Activated CD4-positive, alpha-beta T cell treated with anti-CD3 and anti-CD28 coated beads for 36 hours (primary cell): ENCODE measurements at regions not wholly inside any gene's neighbourhood (a gene's known extent, or its start where the extent isn't known, plus 50 kb on each side); places are given as distances from the start of the nearest gene placed in this dataset.
"Not testable (repeated sequence)": the region's sequence is repeated elsewhere in the genome, so short reads cannot be mapped to it uniquely, and the experiment has no call there.

Experiments
- ATAC-seq: fragments of 200-7000 bp; cut with Tn5 transposase; one replicate; pipeline ENCODE4 v1.10.0; 2021; ENCODE audit warnings: mild to moderate bottlenecking, moderate library complexity
- CTCF ChIA-PET: fragments of 350-600 bp; sonication (Branson Sonifier 250); formaldehyde crosslinking; loops from one replicate; lab custom pipeline; 2021; ENCODE audit warnings: antibody characterized with exemption; lab: Charles Lee
- POLR2A ChIA-PET: fragments of 350-600 bp; sonication (Branson Sonifier 250); formaldehyde crosslinking; loops from one replicate; lab custom pipeline; 2021; ENCODE audit warnings: antibody characterized with exemption, inconsistent platforms; lab: Charles Lee
- DNase-seq: peaks from one replicate; pipeline ENCODE4 v3.0.0-alpha.2; 2020
- H3K27ac Mint-ChIP-seq: one replicate; pipeline ENCODE4 v1.8.0; 2021; ENCODE audit warnings: mixed read lengths
- H3K27me3 Mint-ChIP-seq: one replicate; pipeline ENCODE4 v1.8.0; 2021; ENCODE audit warnings: mixed read lengths
- H3K36me3 Mint-ChIP-seq: one replicate; pipeline ENCODE4 v1.8.0; 2021; ENCODE audit warnings: low read depth, mixed read lengths
- H3K4me1 Mint-ChIP-seq: one replicate; pipeline ENCODE4 v1.8.0; 2021; ENCODE audit warnings: mixed read lengths
- H3K4me3 Mint-ChIP-seq: one replicate; pipeline ENCODE4 v1.8.0; 2021; ENCODE audit warnings: mild to moderate bottlenecking, moderate library complexity, mixed read lengths
- H3K9me3 Mint-ChIP-seq: one replicate; pipeline ENCODE4 v1.8.0; 2021; ENCODE audit warnings: low read depth, mixed read lengths
- intact Hi-C, 2 experiments: fragments of 100-400 bp; cut with DNase I in 1 of 2; cut with micrococcal nuclease in 1 of 2; formaldehyde crosslinking; loops; one replicate each; pipeline versions ENCODE4 v1.14.2 to v1.15.1; 2022 to 2024; cut with DNase I, micrococcal nuclease

DNA sequence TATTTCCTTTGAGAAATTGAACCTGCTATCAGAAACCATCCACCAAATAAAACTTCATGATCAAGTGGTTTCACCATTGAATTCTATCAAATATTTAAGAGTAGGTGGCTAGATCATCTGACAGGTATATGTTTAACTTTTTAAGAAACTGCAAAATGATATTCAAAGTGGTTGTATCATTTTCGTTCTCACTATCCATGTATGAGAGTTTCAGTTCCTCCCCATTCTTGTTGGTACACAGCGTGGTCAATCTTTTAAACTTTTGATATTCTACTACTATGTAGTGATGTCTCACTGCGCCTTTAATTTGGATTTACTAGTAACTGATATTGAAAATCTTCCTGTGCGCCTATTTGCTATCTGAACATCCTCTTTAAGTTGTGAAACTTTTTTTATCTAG lies 163.7 kb downstream of the CYB561 start:
- no peaks in the 10 kb centered on the region for H3K27me3 Mint-ChIP-seq
- DNase-seq (no peak), ATAC-seq (no peak)
- H3K9me3 Mint-ChIP-seq = peaks cover 18% of the 10 kb centered on the region
- H3K4me3 Mint-ChIP-seq = no peak overlapping the region
- ChIA-PET CTCF (no interaction called here), POLR2A (no interaction called here)
- intact Hi-C loops = no loop called here
- no peak overlapping the region for H3K27ac Mint-ChIP-seq
- H3K4me1 Mint-ChIP-seq = peaks cover 17% of the 10 kb centered on the region
- H3K36me3 Mint-ChIP-seq = peaks cover 21% of the 10 kb centered on the region

DNA sequence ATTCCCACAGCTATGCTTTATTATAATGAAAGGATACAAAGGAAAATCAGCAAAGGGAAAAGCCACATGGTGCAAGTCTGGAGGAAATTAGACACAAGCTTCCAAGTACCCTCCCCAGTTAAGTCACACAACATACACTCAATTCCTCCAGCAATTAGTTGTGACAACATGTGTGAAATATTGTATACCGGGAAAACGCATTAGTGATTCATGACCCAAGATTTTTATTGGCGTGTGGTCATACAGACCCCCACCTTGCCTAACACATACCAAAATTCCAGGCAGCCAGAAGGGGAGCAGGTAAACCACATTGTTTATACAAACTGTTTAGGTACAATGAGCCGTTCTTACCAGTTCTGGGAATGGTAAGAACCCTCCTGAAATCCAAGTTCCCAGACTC lies 160.6 kb downstream of the CYB561 start:
- H3K4me1 Mint-ChIP-seq = no peaks in the 10 kb centered on the region
- no peaks in the 10 kb centered on the region for H3K27me3 Mint-ChIP-seq
- ChIA-PET POLR2A (interaction anchor here (0.6 to 0.7 kb wide), 2 partner anchors 149 to 817 kb away, joined by 3 read pairs; no protein-coding TSS in a partner anchor), CTCF (no interaction called here)
- peaks cover 24% of the 10 kb centered on the region for H3K36me3 Mint-ChIP-seq
- H3K9me3 Mint-ChIP-seq = peaks cover 18% of the 10 kb centered on the region
- intact Hi-C loops = no loop called here
- no peak overlapping the region for H3K4me3 Mint-ChIP-seq
- DNase-seq (no peak), ATAC-seq (no peak)
- H3K27ac Mint-ChIP-seq = no peak overlapping the region

DNA sequence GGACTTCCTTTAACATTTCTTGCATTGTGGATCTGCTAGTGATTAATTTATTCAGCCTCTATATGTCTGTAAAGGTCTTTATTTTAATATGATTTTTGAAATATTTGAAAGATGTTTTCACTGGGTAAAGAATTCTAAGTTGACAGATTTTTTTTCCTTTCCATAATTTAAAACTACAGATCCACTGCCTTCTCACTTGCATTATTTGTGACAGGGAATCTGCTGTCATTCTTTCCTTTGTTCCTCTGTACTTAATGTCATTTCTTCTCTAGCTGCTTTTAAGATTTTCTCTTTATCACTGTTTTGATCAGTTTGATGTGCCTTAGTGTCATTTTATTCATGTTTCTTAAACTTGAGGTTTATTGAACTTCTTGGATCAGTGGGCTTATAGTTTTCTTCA lies 159.9 kb downstream of the CYB561 start:
- Mint-ChIP-seq H3K9me3 (peaks cover 18% of the 10 kb centered on the region), H3K4me1 (no peaks in the 10 kb centered on the region), H3K36me3 (peaks cover 24% of the 10 kb centered on the region), H3K27me3 (no peaks in the 10 kb centered on the region), H3K4me3 (no peak overlapping the region), H3K27ac (no peak overlapping the region)
- no peak for ATAC-seq
- no peak for DNase-seq
- intact Hi-C loops = no loop called here
- ChIA-PET POLR2A (no interaction called here), CTCF (no interaction called here)

DNA sequence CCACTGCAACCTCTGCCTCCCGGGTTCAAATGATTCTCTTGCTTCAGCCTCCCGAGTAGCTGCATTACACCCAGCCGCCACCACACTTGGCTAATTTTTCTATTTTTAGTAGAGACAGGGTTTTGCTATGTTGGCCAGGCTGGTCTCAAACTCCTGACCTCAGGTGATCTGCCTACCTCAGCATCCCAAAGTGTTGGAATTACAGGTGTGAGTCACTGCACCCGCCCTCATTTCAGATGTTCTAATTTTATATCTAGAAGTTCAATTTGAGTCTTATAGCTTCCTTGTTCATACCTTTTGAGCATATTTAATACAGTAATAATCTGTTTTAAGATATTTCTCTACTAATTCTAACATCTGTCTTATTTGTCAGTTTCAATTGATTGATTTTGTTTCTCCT lies 159.1 kb downstream of the CYB561 start:
- Mint-ChIP-seq H3K9me3 (peaks cover 18% of the 10 kb centered on the region), H3K36me3 (peaks cover 24% of the 10 kb centered on the region)
- DNase-seq, H3K27me3 Mint-ChIP-seq, H3K4me3 Mint-ChIP-seq, intact Hi-C loops, ATAC-seq, H3K4me1 Mint-ChIP-seq, POLR2A ChIA-PET, H3K27ac Mint-ChIP-seq: not testable (repeated sequence)
- CTCF ChIA-PET = interaction anchor here (1.1 kb wide), 1 partner anchor 44 kb away, joined by 3 read pairs; no protein-coding TSS in a partner anchor

- Mint-ChIP-seq H3K9me3 (peaks cover 14% of the 10 kb centered on the region), H3K27me3 (no peaks in the 10 kb centered on the region)
- intact Hi-C loops = no loop called here
These were observed 156.2 kb downstream of the CYB561 start for GRCh38 chr17:63289931-63290330.

DNA sequence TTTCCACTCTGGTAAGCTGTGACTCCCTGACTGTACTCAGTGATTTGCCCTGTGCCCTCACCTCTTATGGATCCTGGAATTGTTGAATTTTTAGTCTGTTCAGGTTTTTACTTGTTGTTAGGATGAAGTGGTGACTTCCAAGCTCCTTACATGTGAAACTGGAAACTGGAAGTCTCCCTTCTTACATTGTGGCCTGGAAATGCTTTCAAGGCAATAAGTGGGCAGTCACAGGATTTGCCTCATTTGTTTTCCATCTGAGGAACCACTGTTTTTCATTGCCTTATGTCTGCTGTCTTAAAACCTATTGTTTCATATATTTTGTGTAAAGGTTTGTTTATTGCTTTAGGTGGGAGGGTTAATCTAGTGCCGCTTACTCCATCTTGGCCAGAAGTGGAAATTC lies 155.8 kb downstream of the CYB561 start:
- intact Hi-C loops = no loop called here
- Mint-ChIP-seq H3K27ac (no peak overlapping the region), H3K4me1 (no peaks in the 10 kb centered on the region), H3K36me3 (peaks cover 19% of the 10 kb centered on the region), H3K4me3 (no peak overlapping the region), H3K9me3 (peaks cover 12% of the 10 kb centered on the region), H3K27me3 (no peaks in the 10 kb centered on the region)
- ATAC-seq = no peak
- no peak for DNase-seq
- CTCF ChIA-PET = interaction anchor here (0.7 to 0.9 kb wide), 2 partner anchors 9 to 1813 kb away, joined by 3 read pairs; no protein-coding TSS in a partner anchor
- POLR2A ChIA-PET = no interaction called here

More at GRCh38 chr17:63289931-63290330, 156.2 kb downstream of the CYB561 start:
- H3K4me1 Mint-ChIP-seq = no peaks in the 10 kb centered on the region
- no peak overlapping the region for H3K4me3 Mint-ChIP-seq
- H3K27ac Mint-ChIP-seq = no peak overlapping the region
- POLR2A ChIA-PET = no interaction called here
- CTCF ChIA-PET = interaction anchor here (0.7 to 0.9 kb wide), 2 partner anchors 9 to 1813 kb away, joined by 3 read pairs; no protein-coding TSS in a partner anchor
- ATAC-seq (no peak), DNase-seq (no peak)
- H3K36me3 Mint-ChIP-seq = peaks cover 19% of the 10 kb centered on the region

DNA sequence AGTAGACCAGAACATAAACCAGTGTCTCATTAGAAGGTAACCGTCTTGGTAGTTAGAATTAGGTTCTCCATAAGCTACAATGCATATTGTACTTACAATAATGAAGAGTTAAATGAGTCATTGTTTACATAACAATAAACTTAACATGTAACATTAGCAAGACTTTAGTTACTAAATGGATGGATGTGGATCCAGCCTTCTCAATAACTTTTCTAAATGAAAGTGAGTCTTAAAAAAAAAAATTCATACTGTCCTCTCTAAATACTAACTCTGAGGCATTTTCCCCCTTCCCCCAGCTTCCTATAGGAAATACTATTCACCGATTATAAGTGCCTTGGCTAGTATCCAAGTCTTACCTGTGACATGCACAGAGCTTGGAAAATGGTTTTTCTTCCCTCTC lies 155.3 kb downstream of the CYB561 start:
- peaks cover 17% of the 10 kb centered on the region for H3K36me3 Mint-ChIP-seq
- H3K27ac Mint-ChIP-seq = no peak overlapping the region
- H3K4me1 Mint-ChIP-seq = peaks cover under 1% of the 10 kb centered on the region
- no peaks in the 10 kb centered on the region for H3K27me3 Mint-ChIP-seq
- ChIA-PET POLR2A (no interaction called here), CTCF (interaction anchor here (0.9 kb wide), 1 partner anchor 10 kb away, joined by 3 read pairs; no protein-coding TSS in a partner anchor)
- H3K9me3 Mint-ChIP-seq = peaks cover 9% of the 10 kb centered on the region
- ATAC-seq (no peak), DNase-seq (no peak)
- no peak overlapping the region for H3K4me3 Mint-ChIP-seq
- intact Hi-C loops = no loop called here

DNA sequence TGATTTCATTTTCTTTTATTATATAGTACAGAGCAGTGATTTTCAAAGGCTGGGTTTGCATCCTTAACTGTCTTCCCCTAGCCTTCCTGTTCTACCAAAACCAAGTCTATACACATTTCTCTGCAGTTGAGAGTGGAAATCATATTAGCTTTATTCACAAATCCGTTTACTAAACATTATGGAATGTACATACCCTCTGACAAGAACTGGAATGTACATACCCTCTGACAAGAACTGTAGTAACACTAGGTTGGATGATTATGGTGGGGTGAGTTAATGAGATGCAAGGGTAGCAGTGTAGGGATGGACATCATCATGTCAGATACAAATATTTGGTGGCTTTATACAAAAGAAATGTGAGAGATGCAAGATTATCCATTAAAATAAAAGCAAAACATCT lies 154.8 kb downstream of the CYB561 start:
- POLR2A ChIA-PET = no interaction called here
- CTCF ChIA-PET = no interaction called here
- H3K27me3 Mint-ChIP-seq = no peaks in the 10 kb centered on the region
- no peak overlapping the region for H3K4me3 Mint-ChIP-seq
- intact Hi-C loops = no loop called here
- peaks cover 18% of the 10 kb centered on the region for H3K36me3 Mint-ChIP-seq
- ATAC-seq (no peak), DNase-seq (no peak)
- no peak overlapping the region for H3K27ac Mint-ChIP-seq
- H3K9me3 Mint-ChIP-seq = peaks cover 14% of the 10 kb centered on the region
- H3K4me1 Mint-ChIP-seq = peaks cover 5% of the 10 kb centered on the region

- peaks cover 15% of the 10 kb centered on the region for H3K9me3 Mint-ChIP-seq
- no peak overlapping the region for H3K27ac Mint-ChIP-seq
- peaks cover 5% of the 10 kb centered on the region for H3K4me1 Mint-ChIP-seq
- intact Hi-C loops = no loop called here
- no peak for ATAC-seq
- H3K36me3 Mint-ChIP-seq = peaks cover 14% of the 10 kb centered on the region
- DNase-seq = no peak
- H3K4me3 Mint-ChIP-seq = no peak overlapping the region
- no peaks in the 10 kb centered on the region for H3K27me3 Mint-ChIP-seq
- CTCF ChIA-PET = interaction anchor here (0.6 kb wide), 1 partner anchor 49 kb away, joined by 3 read pairs; no protein-coding TSS in a partner anchor
- POLR2A ChIA-PET = no interaction called here
These were observed 153.7 kb downstream of the CYB561 start for GRCh38 chr17:63292421-63292820.

GRCh38 chr17:63293323-63294075 lies 152.6 kb downstream of the CYB561 start:
- Mint-ChIP-seq H3K36me3 (peaks cover 10% of the 10 kb centered on the region), H3K4me1 (peaks cover 5% of the 10 kb centered on the region), H3K27ac (no peak overlapping the region), H3K4me3 (no peak overlapping the region), H3K27me3 (no peaks in the 10 kb centered on the region), H3K9me3 (peaks cover 17% of the 10 kb centered on the region)
- POLR2A ChIA-PET = no interaction called here
- CTCF ChIA-PET = no interaction called here
- DNase-seq (no peak), ATAC-seq (no peak)
- intact Hi-C loops = no loop called here

DNA sequence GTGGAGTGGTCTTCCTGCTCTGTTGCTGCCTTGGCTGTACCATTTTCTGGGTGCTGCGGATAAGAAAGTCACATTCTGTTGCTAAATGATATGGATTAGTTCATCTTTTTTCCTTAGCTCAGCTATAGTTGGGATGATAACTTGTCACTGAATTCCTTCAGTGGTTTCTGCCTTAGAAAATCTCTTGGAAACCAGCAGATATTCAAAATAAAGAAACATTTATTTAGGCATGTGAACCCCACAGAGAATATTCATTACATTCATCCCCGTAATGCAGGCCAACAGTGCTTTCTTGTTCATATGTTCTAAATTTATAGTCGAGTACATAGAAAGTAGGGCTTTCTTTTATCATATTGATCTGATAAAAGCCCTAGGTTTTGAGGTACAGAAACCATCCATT lies 151.3 kb downstream of the CYB561 start:
- DNase-seq = no peak
- Mint-ChIP-seq H3K9me3 (peaks cover 21% of the 10 kb centered on the region), H3K4me1 (peaks cover 5% of the 10 kb centered on the region), H3K27me3 (no peaks in the 10 kb centered on the region), H3K4me3 (no peak overlapping the region), H3K36me3 (peaks cover 10% of the 10 kb centered on the region), H3K27ac (no peak overlapping the region)
- intact Hi-C loops = no loop called here
- CTCF ChIA-PET = interaction anchor here (0.5 to 0.7 kb wide), 2 partner anchors 18 to 1158 kb away, joined by 3 to 4 read pairs; no protein-coding TSS in a partner anchor
- POLR2A ChIA-PET = no interaction called here
- ATAC-seq = no peak

GRCh38 chr17:63295288-63295687 lies 150.8 kb downstream of the CYB561 start:
- no peak for ATAC-seq
- no peak overlapping the region for H3K27ac Mint-ChIP-seq
- no peak overlapping the region for H3K4me3 Mint-ChIP-seq
- H3K4me1 Mint-ChIP-seq = peaks cover 5% of the 10 kb centered on the region
- DNase-seq = no peak
- H3K9me3 Mint-ChIP-seq = peaks cover 21% of the 10 kb centered on the region
- intact Hi-C loops = no loop called here
- ChIA-PET POLR2A (no interaction called here), CTCF (interaction anchor here (0.5 to 0.8 kb wide), 3 partner anchors 18 to 1159 kb away, joined by 3 to 4 read pairs (median 4); no protein-coding TSS in a partner anchor)
- H3K36me3 Mint-ChIP-seq = peaks cover 10% of the 10 kb centered on the region
- H3K27me3 Mint-ChIP-seq = no peaks in the 10 kb centered on the region
